HPDE6-E6E7 (cell line): ENCODE measurements at regions not wholly inside any gene's neighbourhood (a gene's known extent, or its start where the extent isn't known, plus 50 kb on each side); places are given as distances from the start of the nearest gene placed in this dataset.
"Not testable (repeated sequence)": the region's sequence is repeated elsewhere in the genome, so short reads cannot be mapped to it uniquely, and the experiment has no call there.

ENCODE experiments used
- DNase-seq: peaks from one replicate; pipeline ENCODE4 v3.0.0; 2011; ENCODE audit warnings: missing footprints; ENCODE audit errors: extremely low spot score

GRCh38 chr1:24268555-24268954, 50.6 kb upstream of the GRHL3 start:
- not testable (repeated sequence) for DNase-seq

GRCh38 chr1:24266998-24267397, 52.2 kb upstream of the GRHL3 start:
- no peak for DNase-seq

- peak; percentile 64 for DNase-seq
Observed at GRCh38 chr1:24266398-24266941, 52.7 kb upstream of the GRHL3 start.

- DNase-seq = no peak
Observed at GRCh38 chr1:24263746-24264145, 55.4 kb upstream of the GRHL3 start.

DNA sequence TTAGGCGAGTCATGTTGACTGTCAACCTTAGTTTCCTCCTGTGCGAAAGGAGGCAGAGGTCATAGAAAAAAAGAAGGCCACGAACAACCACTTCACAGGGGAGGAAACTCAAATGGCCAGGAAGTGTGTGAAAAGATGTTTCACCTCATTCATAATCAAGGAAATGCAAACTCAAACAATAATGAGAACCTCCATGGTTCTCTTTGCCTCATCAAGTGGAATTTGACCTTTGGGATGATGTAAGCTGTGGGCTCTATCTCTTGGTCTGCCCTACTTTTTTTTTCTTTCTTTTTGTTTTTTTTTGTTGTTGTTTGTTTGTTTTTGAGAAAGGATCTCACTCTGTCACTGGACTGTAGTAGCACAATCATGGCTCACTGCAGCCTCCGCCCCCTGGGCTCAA, 55.9 kb upstream of the GRHL3 start:
- DNase-seq = no peak

DNA sequence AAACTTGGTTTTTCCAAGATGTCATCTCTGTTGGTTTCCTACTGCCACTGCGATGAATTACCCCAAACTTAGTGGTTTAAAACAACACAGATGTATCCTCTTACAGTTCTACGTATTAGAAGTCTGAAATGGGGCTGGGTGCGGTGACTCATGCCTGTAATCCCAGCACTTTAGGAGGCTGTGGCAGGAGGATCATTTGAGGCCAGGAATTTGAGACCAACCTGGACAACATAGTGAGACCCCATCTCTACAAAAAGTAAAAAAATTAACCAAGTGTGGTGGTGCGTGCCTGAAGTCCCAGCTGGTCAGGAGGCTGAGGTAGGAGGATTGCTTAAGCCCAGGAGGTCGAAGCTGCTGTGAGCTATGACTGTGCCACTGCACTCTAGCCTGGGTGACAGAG, 57.2 kb upstream of the GRHL3 start:
- DNase-seq = no peak

- DNase-seq = no peak
Observed at GRCh38 chr1:24258735-24259424, 60.3 kb upstream of the GRHL3 start.

GRCh38 chr1:24257373-24257772, 61.8 kb upstream of the GRHL3 start:
- no peak for DNase-seq

DNA sequence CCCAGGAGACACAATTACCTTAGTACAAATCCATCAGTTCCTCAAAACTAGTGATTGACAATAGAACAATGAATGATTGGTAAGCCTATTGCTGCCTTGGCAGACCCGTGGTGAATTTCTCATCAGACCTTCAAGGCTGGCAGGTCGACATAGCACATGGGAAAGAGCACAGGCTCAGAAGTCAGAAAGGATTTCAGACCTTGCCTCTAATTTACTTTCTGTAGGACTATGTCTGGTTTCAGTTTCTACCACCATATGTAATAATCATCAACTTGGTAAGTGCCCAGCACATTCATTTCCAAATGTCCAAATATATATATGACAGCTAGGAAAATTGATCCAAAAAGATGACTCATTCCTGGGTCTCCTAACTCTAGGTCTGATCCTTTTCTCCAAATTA, 62.5 kb upstream of the GRHL3 start:
- no peak for DNase-seq

GRCh38 chr1:24255226-24255625, 63.9 kb upstream of the GRHL3 start:
- no peak for DNase-seq

DNA sequence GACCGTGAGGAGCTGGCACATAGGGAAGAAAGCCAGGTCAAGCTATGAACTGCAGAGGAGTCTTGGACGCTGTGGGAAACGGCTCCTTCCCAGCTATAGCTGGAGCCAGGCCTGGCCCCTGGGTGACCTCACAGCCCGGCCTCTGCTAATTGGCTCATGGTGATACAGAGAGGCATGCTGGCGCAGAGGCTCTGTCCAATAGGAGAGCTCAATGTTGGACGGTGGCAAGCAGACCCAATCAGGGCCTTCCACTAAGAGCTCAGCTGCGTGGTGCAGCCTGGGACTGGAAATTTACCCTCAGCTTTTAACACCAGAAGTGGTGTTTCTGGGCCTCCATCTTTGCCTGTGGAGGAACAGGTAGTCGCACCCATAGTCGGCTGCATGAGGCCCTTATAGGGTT, 64.4 kb upstream of the GRHL3 start:
- no peak for DNase-seq

- no peak for DNase-seq
Observed at GRCh38 chr1:24253571-24253970, 65.6 kb upstream of the GRHL3 start.

DNA sequence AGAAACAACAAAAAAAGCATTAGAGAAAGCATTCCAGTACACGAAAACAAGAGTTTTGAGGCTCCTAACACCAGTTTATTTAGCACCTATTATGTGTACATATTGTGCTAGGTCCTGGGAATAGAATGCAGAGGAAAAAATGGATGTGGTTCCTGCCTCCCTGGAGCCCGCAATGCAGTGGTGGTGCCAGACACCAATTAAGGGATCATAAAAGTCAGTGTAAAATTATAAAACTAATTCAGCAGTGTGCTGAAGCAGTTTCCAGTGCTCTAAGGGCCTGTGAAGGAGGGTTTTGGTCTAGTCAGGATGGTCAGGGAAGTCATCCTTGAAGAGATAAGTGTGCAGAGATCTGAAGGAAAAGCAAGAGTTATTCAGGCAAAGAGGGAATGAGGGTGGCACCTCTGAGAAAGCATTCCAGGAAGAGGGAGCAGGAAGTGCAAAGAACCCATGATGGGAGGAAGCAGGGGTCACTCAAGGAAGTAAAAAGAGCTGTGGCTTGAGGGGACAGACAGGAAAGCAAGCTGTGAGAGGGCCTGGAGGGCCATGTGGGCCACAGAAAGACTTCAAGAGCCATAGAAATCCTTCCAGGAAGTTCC, 65.2 kb upstream of the IFNLR1 start:
- no peak for DNase-seq

GRCh38 chr1:24251501-24251900, 64.4 kb upstream of the IFNLR1 start:
- DNase-seq = no peak

- no peak for DNase-seq
Observed at GRCh38 chr1:24250791-24251190, 63.7 kb upstream of the IFNLR1 start.

DNA sequence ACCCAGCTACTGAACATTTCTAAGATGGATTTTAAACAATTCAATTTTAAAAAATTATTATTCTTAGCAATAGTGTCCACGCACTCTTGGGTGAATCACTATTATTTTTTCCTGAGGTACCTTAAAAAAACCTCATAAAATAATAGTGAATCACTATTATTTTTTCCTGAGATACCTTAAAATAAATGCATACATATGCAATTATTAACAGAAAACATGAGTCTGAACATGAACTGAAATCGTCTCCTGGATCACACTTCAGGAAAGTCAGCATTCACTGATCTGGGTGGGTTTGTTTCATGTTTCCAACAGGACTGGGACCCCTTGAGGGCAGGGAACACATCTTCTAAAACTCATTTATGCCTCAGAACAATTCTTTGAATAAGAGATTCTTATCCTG, 63.1 kb upstream of the IFNLR1 start:
- DNase-seq = no peak

DNA sequence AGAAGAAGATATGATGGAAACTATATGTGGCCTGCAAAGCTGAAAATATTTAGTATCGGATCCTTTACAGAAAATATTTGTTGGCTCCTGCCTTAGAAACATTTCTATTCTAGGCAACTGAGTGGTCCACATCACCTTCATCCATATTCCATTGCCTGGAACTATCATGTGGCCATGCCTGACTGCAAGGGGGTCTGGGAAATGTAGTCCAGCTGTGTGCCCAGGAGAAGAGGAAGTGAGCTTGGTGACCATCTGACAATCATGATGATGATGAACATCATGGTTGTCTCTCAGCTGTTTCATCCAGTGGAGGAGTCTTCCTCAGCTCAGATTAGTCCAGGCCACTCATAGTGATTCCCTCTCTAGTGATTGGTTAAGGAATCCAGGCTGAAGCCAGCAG, 61.8 kb upstream of the IFNLR1 start:
- DNase-seq = no peak

- not testable (repeated sequence) for DNase-seq
Observed at GRCh38 chr1:24247337-24247736, 60.2 kb upstream of the IFNLR1 start.

GRCh38 chr1:24244519-24245268, 57.6 kb upstream of the IFNLR1 start:
- no peak for DNase-seq

- no peak for DNase-seq
Observed at GRCh38 chr1:24237750-24238395, 50.8 kb upstream of the IFNLR1 start.

DNA sequence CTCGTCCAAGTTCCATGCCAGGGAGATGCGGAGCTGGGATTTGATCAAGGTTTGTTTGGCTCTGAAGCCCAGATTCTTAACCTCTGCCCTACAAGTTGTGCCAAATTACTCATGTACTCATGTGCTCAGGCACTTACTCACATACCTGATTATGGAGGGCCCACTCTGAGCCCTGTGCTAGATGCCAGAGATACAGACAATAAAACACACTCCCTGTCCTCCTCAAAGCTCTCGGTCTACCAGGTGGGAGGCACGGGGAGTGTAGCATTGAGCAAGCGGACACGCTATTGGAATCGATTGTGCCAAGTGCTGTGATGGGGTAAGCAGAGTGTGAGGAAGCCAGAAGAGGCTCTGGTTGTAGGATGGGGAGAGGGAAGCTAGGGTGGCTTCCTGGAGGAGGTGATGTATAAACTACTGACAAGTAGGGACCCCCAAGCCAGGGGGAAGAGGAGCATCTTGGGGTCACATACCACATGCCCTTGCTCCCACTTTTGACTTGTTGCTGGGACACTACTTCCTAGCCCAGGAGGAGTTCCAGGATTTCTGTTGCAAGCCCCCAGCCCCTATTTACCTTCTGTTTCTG, 49.8 kb upstream of the IFNLR1 start:
- DNase-seq = peak; percentile 79
